ENCODE measurements at regions not wholly inside any gene's neighbourhood (a gene's known extent, or its start where the extent isn't known, plus 50 kb on each side); places are given as distances from the start of the nearest gene placed in this dataset.

- TF ChIP-seq, protein P1, sequence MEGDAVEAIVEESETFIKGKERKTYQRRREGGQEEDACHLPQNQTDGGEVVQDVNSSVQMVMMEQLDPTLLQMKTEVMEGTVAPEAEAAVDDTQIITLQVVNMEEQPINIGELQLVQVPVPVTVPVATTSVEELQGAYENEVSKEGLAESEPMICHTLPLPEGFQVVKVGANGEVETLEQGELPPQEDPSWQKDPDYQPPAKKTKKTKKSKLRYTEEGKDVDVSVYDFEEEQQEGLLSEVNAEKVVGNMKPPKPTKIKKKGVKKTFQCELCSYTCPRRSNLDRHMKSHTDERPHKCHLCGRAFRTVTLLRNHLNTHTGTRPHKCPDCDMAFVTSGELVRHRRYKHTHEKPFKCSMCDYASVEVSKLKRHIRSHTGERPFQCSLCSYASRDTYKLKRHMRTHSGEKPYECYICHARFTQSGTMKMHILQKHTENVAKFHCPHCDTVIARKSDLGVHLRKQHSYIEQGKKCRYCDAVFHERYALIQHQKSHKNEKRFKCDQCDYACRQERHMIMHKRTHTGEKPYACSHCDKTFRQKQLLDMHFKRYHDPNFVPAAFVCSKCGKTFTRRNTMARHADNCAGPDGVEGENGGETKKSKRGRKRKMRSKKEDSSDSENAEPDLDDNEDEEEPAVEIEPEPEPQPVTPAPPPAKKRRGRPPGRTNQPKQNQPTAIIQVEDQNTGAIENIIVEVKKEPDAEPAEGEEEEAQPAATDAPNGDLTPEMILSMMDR (IDR thresholded peaks at IDR 0.05), result no peak
- no peak for TF ChIP-seq POLR2AphosphoS5 (IDR thresholded peaks at IDR 0.05)
These were observed 139.4 kb downstream of the CEBPB start for GRCh38 chr20:50329981-50330503.

Data from breast epithelium (tissue), 3 donors.